ENCODE measurements at regions not wholly inside any gene's neighbourhood (a gene's known extent, or its start where the extent isn't known, plus 50 kb on each side); places are given as distances from the start of the nearest gene placed in this dataset.
"Not testable (repeated sequence)": the region's sequence is repeated elsewhere in the genome, so short reads cannot be mapped to it uniquely, and the experiment has no call there.

DNA sequence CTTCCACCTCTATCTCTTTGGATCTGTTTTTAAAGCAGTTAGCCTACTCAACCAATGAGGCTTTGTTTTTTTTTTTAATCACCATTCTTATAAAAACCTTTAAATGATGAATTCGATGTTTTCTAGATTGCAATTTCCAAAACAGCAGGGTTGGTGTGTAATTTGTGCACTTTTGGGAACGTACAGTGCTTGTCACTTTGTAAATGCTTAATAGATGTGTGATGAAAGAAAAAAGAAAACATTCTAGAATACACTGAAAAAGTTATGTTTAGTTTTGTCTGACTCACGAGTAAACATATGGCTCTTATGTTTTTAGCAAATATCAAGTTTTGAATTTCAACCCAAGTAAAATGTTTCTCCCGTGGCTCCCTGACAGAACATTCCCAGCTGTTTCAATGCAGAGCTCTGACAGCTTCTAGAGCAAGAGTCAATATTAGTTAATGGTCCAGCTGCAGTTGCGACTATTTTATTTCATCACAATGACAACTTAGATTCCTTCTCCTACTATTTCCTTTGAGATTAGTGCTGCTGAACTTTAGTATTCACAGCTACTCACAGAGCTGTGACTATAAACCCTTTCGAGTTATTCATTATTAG is 362.5 kb upstream of the ADAMTS5 start:
- ATAC-seq, result no peak
- Histone ChIP-seq H3K27me3 (no peaks in the 10 kb centered on the region), H3K27ac (no peak overlapping the region), H3K9me3 (no peaks in the 10 kb centered on the region), H3K4me1 (peaks cover 10% of the 10 kb centered on the region), H3K36me3 (replicated peaks in 1 of 2; ENCODE audit: insufficient read depth in 1 of 2, low read depth in 2 of 2) (no peaks in the 10 kb centered on the region), H3K4me3 (no peak overlapping the region)
- TF ChIP-seq POLR2A (IDR thresholded peaks at IDR 0.05) (no peak), CTCF (IDR thresholded peaks at IDR 0.05) (no peak)
- 21 to 25% methylated on average over 6 of the region's 6 CpGs for WGBS, 2 donors
- no peak for DNase-seq
- intact Hi-C loops (cut with DNase I), result no loop called here

DNA sequence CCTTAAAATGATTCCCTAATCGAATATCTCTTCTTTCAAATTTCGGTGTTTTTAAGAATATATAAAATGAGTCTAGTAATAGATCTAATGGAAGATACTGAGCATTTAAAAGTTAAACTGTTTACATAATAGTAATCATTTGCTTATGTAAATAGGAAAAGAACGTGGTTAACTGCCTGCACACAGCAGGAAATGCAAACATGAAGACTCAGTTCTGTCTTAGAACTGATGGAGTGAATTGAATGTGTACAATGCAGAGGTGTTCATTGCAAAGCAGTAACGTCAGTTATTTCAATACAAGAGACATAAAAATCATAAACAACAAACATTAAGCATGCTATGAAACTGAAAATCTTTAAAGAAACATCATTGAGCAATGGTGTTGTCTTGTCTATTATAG is 359.4 kb upstream of the ADAMTS5 start:
- no peak overlapping the region for H3K4me3 ChIP-seq
- DNase-seq (no peak), ATAC-seq (no peak)
- peaks cover 10% of the 10 kb centered on the region for H3K4me1 ChIP-seq
- H3K27me3 ChIP-seq, result no peaks in the 10 kb centered on the region
- H3K9me3 ChIP-seq, result no peaks in the 10 kb centered on the region
- 26 to 27% methylated on average over 4 of the region's 4 CpGs for WGBS, 2 donors
- H3K27ac ChIP-seq, result no peak overlapping the region
- no peak for TF ChIP-seq CTCF (IDR thresholded peaks at IDR 0.05)
- no peak for TF ChIP-seq POLR2A (IDR thresholded peaks at IDR 0.05)
- intact Hi-C loops (cut with DNase I), result no loop called here
- no peaks in the 10 kb centered on the region for H3K36me3 ChIP-seq (replicated peaks in 1 of 2; ENCODE audit: insufficient read depth in 1 of 2, low read depth in 2 of 2)

DNA sequence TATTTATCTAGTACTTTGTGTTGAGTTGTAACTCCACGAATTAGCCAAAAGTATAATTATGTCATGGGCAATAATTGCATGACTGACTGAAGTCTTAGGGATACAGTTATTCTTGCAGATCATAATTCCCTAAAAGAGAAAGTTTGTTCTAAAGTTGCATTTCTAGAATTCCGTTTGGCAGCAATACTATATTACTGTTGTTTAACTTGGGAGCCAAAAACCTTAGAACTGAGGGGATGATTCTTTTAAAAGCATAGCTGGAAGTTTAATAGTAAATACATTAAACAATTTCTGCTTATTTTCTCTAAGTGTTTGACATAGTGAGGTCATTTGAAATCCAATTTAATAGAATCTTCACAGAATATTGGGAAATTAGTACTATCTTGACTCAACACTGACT is 356.4 kb upstream of the ADAMTS5 start:
- WGBS, 2 donors, result 53 to 63% methylated on average over 2 of the region's 2 CpGs
- no peaks in the 10 kb centered on the region for H3K9me3 ChIP-seq

GRCh38 chr21:27321791-27322190 is 354.9 kb upstream of the ADAMTS5 start:
- 75 to 81% methylated on average over 2 of the region's 2 CpGs for WGBS, 2 donors
- Histone ChIP-seq H3K4me1 (peaks cover 3% of the 10 kb centered on the region), H3K4me3 (no peak overlapping the region), H3K27me3 (no peaks in the 10 kb centered on the region), H3K27ac (no peak overlapping the region), H3K9me3 (no peaks in the 10 kb centered on the region), H3K36me3 (replicated peaks in 1 of 2; ENCODE audit: insufficient read depth in 1 of 2, low read depth in 2 of 2) (no peaks in the 10 kb centered on the region)
- DNase-seq, result no peak
- TF ChIP-seq CTCF (IDR thresholded peaks at IDR 0.05), result no peak
- TF ChIP-seq POLR2A (IDR thresholded peaks at IDR 0.05), result no peak
- intact Hi-C loops (cut with DNase I), result no loop called here
- no peak for ATAC-seq

More for the DNA sequence above, 356.4 kb upstream of the ADAMTS5 start:
- H3K27me3 ChIP-seq, result no peaks in the 10 kb centered on the region
- ATAC-seq, result no peak
- no peak for DNase-seq
- no peak overlapping the region for H3K27ac ChIP-seq
- H3K4me1 ChIP-seq, result peaks cover 3% of the 10 kb centered on the region
- intact Hi-C loops (cut with DNase I), result no loop called here
- TF ChIP-seq POLR2A (IDR thresholded peaks at IDR 0.05), result no peak
- no peak overlapping the region for H3K4me3 ChIP-seq
- no peaks in the 10 kb centered on the region for H3K36me3 ChIP-seq (replicated peaks in 1 of 2; ENCODE audit: insufficient read depth in 1 of 2, low read depth in 2 of 2)

DNA sequence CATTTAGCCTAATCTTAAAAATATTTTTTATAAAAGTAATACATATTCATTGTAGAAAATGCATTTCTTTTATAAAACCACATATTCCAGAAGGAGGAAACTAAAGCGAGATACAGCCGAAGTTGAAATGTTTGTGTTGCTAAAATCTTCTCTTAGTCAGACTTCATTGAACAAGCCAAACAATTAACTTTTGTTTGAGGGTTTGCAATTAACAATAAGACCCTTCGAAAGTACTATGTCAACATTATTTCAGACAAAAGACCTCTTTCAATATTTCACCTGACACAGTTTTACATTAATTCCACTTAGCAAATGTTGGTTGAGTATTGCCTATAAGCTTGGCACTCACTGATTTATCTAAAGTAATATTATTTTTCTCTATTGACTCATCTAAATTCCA is 354.0 kb upstream of the ADAMTS5 start:
- DNase-seq, result no peak
- no peaks in the 10 kb centered on the region for H3K36me3 ChIP-seq (replicated peaks in 1 of 2; ENCODE audit: insufficient read depth in 1 of 2, low read depth in 2 of 2)
- H3K4me3 ChIP-seq, result no peak overlapping the region
- intact Hi-C loops (cut with DNase I), result no loop called here
- H3K9me3 ChIP-seq, result no peaks in the 10 kb centered on the region
- TF ChIP-seq POLR2A (IDR thresholded peaks at IDR 0.05), result no peak
- no peak for TF ChIP-seq CTCF (IDR thresholded peaks at IDR 0.05)
- H3K27ac ChIP-seq, result no peak overlapping the region
- no peak for ATAC-seq
- H3K27me3 ChIP-seq, result no peaks in the 10 kb centered on the region
- 50 to 62% methylated on average over 3 of the region's 3 CpGs for WGBS, 2 donors
- no peaks in the 10 kb centered on the region for H3K4me1 ChIP-seq

DNA sequence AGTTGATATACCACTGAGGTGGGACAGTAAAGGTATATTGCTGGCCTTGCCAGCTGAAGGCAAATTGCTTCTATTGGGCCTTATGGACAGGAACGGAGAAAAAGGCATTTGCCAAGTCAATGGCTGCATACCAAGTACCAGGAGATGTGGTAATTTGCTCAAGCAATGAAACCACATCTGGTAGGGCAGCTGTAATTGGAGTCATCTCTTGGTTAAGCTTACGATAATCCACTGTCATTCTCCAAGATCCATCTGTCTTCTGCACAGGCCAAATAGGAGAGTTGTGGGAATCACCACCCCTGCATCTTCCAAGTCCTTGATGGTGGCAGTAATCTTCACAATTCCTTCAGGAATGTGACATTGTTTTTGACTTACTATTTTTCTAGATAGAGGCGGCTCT is 350.7 kb upstream of the ADAMTS5 start:
- H3K9me3 ChIP-seq; intact Hi-C loops (cut with DNase I); H3K27ac ChIP-seq; DNase-seq; H3K36me3 ChIP-seq (replicated peaks in 1 of 2; ENCODE audit: insufficient read depth in 1 of 2, low read depth in 2 of 2); H3K4me3 ChIP-seq; H3K4me1 ChIP-seq; H3K27me3 ChIP-seq; ATAC-seq: not testable (repeated sequence)
- WGBS, 2 donors, result 86 to 87% methylated on average over 3 of the region's 3 CpGs
